ENCODE measurements at regions not wholly inside any gene's neighbourhood (a gene's known extent, or its start where the extent isn't known, plus 50 kb on each side); places are given as distances from the start of the nearest gene placed in this dataset.

GRCh38 chr18:4851301-4851976 is 345.6 kb downstream of the AKAIN1 start:
- DNase-seq (no peak), ATAC-seq (no peak)
- no peaks in the 10 kb centered on the region for H3K4me1 ChIP-seq
- TF ChIP-seq CTCF (IDR thresholded peaks at IDR 0.05), result no peak
- intact Hi-C loops (cut with DNase I), result no loop called here
- H3K27ac ChIP-seq, result no peak overlapping the region
- no peaks in the 10 kb centered on the region for H3K27me3 ChIP-seq (ENCODE audit: low read depth)
- H3K4me3 ChIP-seq, result no peak overlapping the region
- H3K9me3 ChIP-seq, result no peaks in the 10 kb centered on the region
- no peaks in the 10 kb centered on the region for H3K36me3 ChIP-seq

- DNase-seq (no peak), ATAC-seq (no peak)
- no peaks in the 10 kb centered on the region for H3K27me3 ChIP-seq (ENCODE audit: low read depth)
- TF ChIP-seq CTCF (IDR thresholded peaks at IDR 0.05), result no peak
- intact Hi-C loops (cut with DNase I), result no loop called here
- H3K36me3 ChIP-seq, result no peaks in the 10 kb centered on the region
- no peaks in the 10 kb centered on the region for H3K9me3 ChIP-seq
- no peak overlapping the region for H3K4me3 ChIP-seq
- H3K4me1 ChIP-seq, result no peaks in the 10 kb centered on the region
- no peak overlapping the region for H3K27ac ChIP-seq
These were observed 350.0 kb downstream of the AKAIN1 start for GRCh38 chr18:4847056-4847455.

DNA sequence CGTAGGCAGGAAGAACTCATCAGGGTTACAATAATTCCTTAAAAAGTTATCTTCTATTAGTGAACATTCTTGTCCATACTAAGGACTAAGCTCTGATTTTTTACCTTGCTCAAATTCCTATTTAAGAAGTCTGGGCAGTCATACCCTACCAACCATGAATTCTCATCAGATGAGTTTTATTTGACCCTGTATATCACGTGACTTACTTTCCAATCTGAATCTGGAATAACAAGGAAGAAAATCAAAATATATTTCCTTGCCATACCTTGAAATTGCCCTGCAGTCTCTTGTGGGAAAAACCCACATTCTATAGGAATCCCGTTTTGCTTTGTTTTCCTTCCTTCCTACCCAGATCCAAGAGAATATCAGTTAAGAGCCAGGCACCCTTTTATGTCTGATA is 352.7 kb downstream of the AKAIN1 start:
- H3K27ac ChIP-seq, result no peak overlapping the region
- no peaks in the 10 kb centered on the region for H3K9me3 ChIP-seq
- no peaks in the 10 kb centered on the region for H3K36me3 ChIP-seq
- TF ChIP-seq CTCF (IDR thresholded peaks at IDR 0.05), result no peak
- no peak overlapping the region for H3K4me3 ChIP-seq
- no peaks in the 10 kb centered on the region for H3K4me1 ChIP-seq
- H3K27me3 ChIP-seq (ENCODE audit: low read depth), result no peaks in the 10 kb centered on the region
- no peak for ATAC-seq
- no peak for DNase-seq
- intact Hi-C loops (cut with DNase I), result no loop called here

DNA sequence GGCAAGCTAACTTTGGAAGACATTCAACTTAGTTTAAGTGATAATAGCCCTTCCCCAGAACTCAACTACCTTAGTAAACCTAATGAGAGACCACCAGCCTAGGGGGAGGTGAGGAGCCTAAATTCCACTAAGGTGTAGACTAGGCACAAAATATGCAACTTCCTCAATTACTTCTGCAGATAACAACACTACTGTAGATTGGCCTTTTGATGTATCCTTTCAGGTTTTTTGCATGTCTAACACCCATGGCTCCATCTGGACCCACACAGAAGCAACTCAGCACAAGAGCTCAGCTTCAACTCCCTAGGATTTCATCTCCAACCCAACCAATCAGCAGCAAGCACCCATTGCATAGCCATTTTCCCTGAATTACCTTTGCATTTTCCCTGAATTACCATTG is 353.3 kb downstream of the AKAIN1 start:
- H3K27me3 ChIP-seq (ENCODE audit: low read depth), result no peaks in the 10 kb centered on the region
- no peaks in the 10 kb centered on the region for H3K36me3 ChIP-seq
- intact Hi-C loops (cut with DNase I), result no loop called here
- no peak overlapping the region for H3K27ac ChIP-seq
- ATAC-seq (no peak), DNase-seq (no peak)
- H3K4me1 ChIP-seq, result no peaks in the 10 kb centered on the region
- H3K4me3 ChIP-seq, result no peak overlapping the region
- TF ChIP-seq CTCF (IDR thresholded peaks at IDR 0.05), result no peak
- H3K9me3 ChIP-seq, result no peaks in the 10 kb centered on the region

GRCh38 chr18:4842751-4843150 is 354.3 kb downstream of the AKAIN1 start:
- no peak overlapping the region for H3K27ac ChIP-seq
- H3K4me1 ChIP-seq, result no peaks in the 10 kb centered on the region
- H3K36me3 ChIP-seq, result no peaks in the 10 kb centered on the region
- intact Hi-C loops (cut with DNase I), result no loop called here
- DNase-seq (no peak), ATAC-seq (no peak)
- no peak for TF ChIP-seq CTCF (IDR thresholded peaks at IDR 0.05)
- no peak overlapping the region for H3K4me3 ChIP-seq
- no peaks in the 10 kb centered on the region for H3K9me3 ChIP-seq
- no peaks in the 10 kb centered on the region for H3K27me3 ChIP-seq (ENCODE audit: low read depth)
